Activated CD4-positive, alpha-beta memory T cell treated with anti-CD3 and anti-CD28 coated beads, Interleukin-2, amount 10 ng/mL, durations not matched to agents 7 days and 5 days (primary cell): ENCODE measurements at regions not wholly inside any gene's neighbourhood (a gene's known extent, or its start where the extent isn't known, plus 50 kb on each side); places are given as distances from the start of the nearest gene placed in this dataset.

Experiments used
- CTCF ChIA-PET: fragments of 350-600 bp; sonication (Branson Sonifier 250); formaldehyde crosslinking; loops from one replicate; lab custom pipeline; 2021; ENCODE audit warnings: antibody characterized with exemption, inconsistent platforms; lab: Charles Lee
- POLR2A ChIA-PET: fragments of 350-600 bp; sonication (Branson Sonifier 250); formaldehyde crosslinking; loops from one replicate; lab custom pipeline; 2021; ENCODE audit warnings: antibody characterized with exemption; lab: Charles Lee
- DNase-seq: peaks from one replicate; pipeline ENCODE4 v3.0.0-alpha.2; 2020
- H3K27ac Mint-ChIP-seq: one replicate; pipeline ENCODE4 v1.8.0; 2021; ENCODE audit warnings: mild to moderate bottlenecking, mixed read lengths
- H3K27me3 Mint-ChIP-seq: one replicate; pipeline ENCODE4 v1.8.0; 2021; ENCODE audit warnings: mixed read lengths
- H3K36me3 Mint-ChIP-seq: one replicate; pipeline ENCODE4 v1.8.0; 2021; ENCODE audit warnings: low read depth, mixed read lengths
- H3K4me1 Mint-ChIP-seq: one replicate; pipeline ENCODE4 v1.8.0; 2021; ENCODE audit warnings: mixed read lengths
- H3K4me3 Mint-ChIP-seq: one replicate; pipeline ENCODE4 v1.8.0; 2021; ENCODE audit warnings: mild to moderate bottlenecking, mixed read lengths
- H3K9me3 Mint-ChIP-seq: one replicate; pipeline ENCODE4 v1.8.0; 2021; ENCODE audit warnings: mixed read lengths

DNA sequence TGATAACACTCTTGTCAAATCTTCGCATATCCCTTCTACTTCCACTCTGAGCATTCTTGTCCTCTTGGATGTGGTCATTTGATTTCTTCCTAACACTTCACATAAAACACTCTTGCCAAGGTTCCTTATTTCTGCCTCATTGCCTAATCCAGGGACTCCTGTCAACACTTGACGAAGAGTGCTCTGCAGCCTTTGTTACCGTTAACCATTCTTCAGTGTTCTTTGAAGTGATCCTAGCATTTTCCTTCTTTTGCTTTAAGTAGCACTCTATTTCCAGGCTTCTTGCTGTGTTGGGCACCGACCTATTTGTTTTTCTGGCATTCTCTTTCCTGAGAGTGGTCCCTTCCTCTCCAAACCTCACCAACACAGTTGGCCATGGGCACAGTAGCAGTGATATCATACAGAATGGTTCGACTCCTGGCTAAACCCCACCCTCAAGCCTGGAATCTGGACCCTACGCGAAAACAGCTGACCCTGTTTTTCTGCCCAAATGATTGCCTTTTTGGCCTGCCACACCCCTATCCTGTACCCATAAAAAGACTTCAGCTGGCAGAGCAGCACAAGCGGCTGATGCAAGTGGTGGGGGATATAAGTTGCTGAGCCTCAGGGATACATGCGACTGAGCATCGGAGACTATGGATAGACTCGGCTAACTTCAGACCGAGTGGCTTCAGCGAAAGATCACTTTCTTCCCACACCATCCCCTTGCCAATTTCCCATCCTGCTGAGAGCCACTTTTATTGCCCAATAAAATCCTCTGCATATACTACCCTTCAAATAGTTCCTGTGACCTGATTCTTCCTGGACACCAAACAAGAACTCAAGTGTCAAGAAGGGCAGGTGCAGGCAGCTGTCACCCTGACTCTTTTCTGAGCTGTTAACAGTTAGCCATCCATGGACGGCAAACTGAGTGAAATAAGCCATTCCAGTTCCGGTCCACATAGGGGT, 820.6 kb downstream of the CCSER2 start:
- no peak overlapping the region for H3K4me3 Mint-ChIP-seq
- no peaks in the 10 kb centered on the region for H3K27me3 Mint-ChIP-seq
- no peaks in the 10 kb centered on the region for H3K4me1 Mint-ChIP-seq
- no peaks in the 10 kb centered on the region for H3K9me3 Mint-ChIP-seq
- no peak for DNase-seq
- ChIA-PET CTCF (no interaction called here), POLR2A (no interaction called here)
- no peaks in the 10 kb centered on the region for H3K36me3 Mint-ChIP-seq
- no peak overlapping the region for H3K27ac Mint-ChIP-seq

DNA sequence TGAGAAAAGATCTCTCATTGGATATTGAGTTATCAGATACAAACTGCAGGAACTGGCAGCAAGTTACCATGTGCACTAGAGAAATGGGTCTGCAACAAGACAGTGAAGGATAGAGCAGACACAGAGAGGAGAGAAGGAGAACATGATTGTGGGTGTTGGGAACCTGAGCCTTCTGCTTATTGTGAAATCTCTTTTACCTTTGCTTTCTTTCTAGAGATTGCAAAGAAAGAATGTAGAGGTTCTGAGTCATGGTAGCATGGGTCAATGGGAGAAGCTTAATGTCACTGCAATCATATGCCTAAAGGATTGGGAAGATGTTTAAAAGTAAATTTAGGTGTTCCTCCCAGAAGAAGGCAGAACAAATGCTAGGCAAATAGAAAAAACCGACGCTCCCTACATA, 821.4 kb downstream of the CCSER2 start:
- H3K4me1 Mint-ChIP-seq, result no peaks in the 10 kb centered on the region

DNA sequence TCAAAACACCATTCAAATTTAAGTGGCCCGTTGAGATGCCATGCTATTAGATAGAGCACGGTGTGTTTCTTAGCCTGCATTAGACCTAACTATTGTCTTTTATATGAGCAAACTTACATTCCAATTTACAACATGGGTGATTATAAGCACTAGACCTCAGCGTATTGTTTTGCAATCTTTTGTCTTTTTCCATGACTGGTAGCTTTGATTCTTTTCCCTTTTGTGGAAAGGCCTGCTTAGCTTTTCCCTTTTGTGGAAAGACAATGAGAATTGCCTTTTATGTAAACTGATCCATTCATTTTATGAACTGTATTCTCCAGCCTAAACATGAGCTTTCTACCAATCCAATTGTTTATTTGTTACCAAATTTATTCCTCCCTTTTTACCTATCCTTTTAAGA, 823.1 kb downstream of the CCSER2 start:
- Mint-ChIP-seq H3K9me3 (no peaks in the 10 kb centered on the region), H3K4me3 (no peak overlapping the region), H3K36me3 (no peaks in the 10 kb centered on the region), H3K27ac (no peak overlapping the region), H3K27me3 (no peaks in the 10 kb centered on the region), H3K4me1 (no peaks in the 10 kb centered on the region)
- CTCF ChIA-PET, result no interaction called here
- no peak for DNase-seq
- POLR2A ChIA-PET, result no interaction called here

More for the DNA sequence above, 821.4 kb downstream of the CCSER2 start:
- Mint-ChIP-seq H3K27me3 (no peaks in the 10 kb centered on the region), H3K4me3 (no peak overlapping the region), H3K27ac (no peak overlapping the region), H3K9me3 (no peaks in the 10 kb centered on the region), H3K36me3 (no peaks in the 10 kb centered on the region)
- POLR2A ChIA-PET, result no interaction called here
- DNase-seq, result no peak
- CTCF ChIA-PET, result no interaction called here

DNA sequence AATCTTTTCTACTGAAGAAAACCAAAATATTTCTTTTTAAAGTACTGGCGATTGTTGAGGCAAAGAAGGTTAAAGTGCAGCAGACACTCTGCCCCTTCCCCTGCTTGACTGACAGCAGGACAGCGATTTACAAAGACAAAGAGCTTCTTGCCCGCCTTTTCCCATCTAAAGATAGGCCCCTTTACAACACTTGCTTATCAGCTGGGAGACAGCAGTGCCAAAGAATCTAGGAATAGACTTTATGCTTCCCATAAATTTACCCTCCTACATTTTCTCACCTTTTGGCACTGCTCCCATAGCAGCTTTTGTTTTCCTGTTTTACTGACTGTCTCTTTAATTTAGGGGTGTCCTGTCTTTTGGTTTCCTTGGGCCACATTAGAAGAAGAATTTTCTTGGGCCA, 824.1 kb downstream of the CCSER2 start:
- Mint-ChIP-seq H3K27me3 (no peaks in the 10 kb centered on the region), H3K27ac (no peak overlapping the region), H3K9me3 (no peaks in the 10 kb centered on the region), H3K4me1 (no peaks in the 10 kb centered on the region), H3K4me3 (no peak overlapping the region), H3K36me3 (no peaks in the 10 kb centered on the region)
- ChIA-PET POLR2A (no interaction called here), CTCF (no interaction called here)
- no peak for DNase-seq

DNA sequence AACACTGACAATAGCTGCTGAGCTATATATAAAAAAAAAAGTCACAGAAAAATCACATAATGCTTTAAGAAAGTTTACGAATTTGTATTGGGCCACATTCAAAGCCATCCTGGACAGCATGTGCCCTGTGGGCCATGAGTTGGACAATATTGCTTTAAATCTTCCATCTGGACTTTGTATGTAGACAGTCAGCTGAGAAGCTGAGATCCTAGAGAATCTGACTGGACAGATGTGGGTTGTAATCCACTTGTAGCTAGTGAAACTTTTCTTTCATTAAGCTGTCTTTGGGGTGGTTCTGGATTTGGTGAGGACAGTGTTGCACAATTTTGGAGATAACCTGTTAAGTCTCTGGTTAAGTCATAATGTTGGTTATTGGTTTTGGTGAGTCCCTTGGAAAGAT, 824.5 kb downstream of the CCSER2 start:
- ChIA-PET CTCF (no interaction called here), POLR2A (no interaction called here)
- Mint-ChIP-seq H3K27me3 (no peaks in the 10 kb centered on the region), H3K4me3 (no peak overlapping the region), H3K4me1 (no peaks in the 10 kb centered on the region), H3K36me3 (no peaks in the 10 kb centered on the region), H3K27ac (no peak overlapping the region), H3K9me3 (no peaks in the 10 kb centered on the region)
- no peak for DNase-seq

DNA sequence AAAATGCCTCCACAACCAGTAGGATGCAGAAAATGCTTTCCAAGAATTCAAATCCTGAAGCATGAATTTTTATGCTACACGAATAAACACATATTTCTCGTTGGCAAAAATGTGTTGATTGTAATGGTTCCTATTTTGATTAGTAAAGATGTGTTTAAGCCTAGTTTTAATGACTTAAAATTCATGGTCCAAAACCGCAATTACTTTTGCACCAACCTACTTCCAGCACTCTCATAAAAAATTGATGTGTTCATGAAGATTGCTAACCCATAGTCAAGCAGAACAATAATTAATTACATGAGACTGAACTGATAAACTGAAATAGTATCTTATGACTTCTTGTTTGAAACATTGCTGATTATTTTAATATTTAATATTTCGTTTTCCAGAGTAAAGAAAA, 828.8 kb downstream of the CCSER2 start:
- Mint-ChIP-seq H3K4me1 (no peaks in the 10 kb centered on the region), H3K27me3 (no peaks in the 10 kb centered on the region), H3K27ac (no peak overlapping the region), H3K4me3 (no peak overlapping the region), H3K9me3 (no peaks in the 10 kb centered on the region), H3K36me3 (no peaks in the 10 kb centered on the region)
- CTCF ChIA-PET, result no interaction called here
- POLR2A ChIA-PET, result no interaction called here
- DNase-seq, result no peak

DNA sequence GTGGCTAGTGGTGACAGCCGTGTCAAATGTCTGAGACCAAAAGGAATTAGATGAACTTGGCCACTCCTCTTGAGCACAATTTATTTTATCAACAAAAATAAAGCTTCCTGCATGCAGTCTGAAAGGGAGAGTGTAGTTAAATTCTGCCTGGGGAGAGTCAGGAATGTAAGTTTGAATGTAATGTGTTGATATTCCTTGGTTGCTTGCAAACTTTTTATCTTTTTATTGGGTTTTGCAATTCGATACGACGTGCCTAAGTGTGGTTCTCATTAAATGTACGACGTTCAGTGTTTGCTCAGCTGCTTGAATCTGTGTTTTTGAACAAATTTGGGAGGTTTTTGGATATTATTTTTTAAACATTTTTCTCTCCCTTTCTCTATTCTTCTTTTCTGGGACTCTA, 839.9 kb downstream of the CCSER2 start:
- Mint-ChIP-seq H3K9me3 (no peaks in the 10 kb centered on the region), H3K27ac (no peak overlapping the region)
- CTCF ChIA-PET, result no interaction called here

DNA sequence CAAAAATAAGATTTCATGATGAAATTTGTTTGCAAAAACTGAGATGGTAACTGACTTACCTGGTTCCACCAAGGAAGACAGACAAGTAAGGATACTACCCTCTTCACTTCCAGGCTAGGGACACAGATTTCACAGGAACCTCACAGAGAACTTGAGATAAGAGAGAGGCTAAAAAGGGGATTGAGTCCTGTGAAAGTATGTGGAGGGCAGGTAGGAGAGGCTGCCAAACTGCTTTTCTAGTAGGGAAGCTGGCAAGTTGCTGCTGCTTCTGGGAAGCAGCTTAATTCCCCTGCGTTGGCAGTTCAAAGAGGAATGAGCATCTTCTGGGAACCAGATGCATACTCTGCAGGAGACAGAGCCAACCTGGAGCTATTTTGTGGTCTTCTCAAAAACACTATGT, 841.6 kb downstream of the CCSER2 start:
- Mint-ChIP-seq H3K27me3 (no peaks in the 10 kb centered on the region), H3K27ac (no peak overlapping the region), H3K4me1 (no peaks in the 10 kb centered on the region), H3K4me3 (no peak overlapping the region), H3K9me3 (no peaks in the 10 kb centered on the region), H3K36me3 (no peaks in the 10 kb centered on the region)
- ChIA-PET CTCF (no interaction called here), POLR2A (no interaction called here)
- DNase-seq, result no peak

More for the DNA sequence above, 839.9 kb downstream of the CCSER2 start:
- Mint-ChIP-seq H3K36me3 (no peaks in the 10 kb centered on the region), H3K4me1 (no peaks in the 10 kb centered on the region), H3K4me3 (no peak overlapping the region), H3K27me3 (no peaks in the 10 kb centered on the region)
- POLR2A ChIA-PET, result no interaction called here
- DNase-seq, result no peak

DNA sequence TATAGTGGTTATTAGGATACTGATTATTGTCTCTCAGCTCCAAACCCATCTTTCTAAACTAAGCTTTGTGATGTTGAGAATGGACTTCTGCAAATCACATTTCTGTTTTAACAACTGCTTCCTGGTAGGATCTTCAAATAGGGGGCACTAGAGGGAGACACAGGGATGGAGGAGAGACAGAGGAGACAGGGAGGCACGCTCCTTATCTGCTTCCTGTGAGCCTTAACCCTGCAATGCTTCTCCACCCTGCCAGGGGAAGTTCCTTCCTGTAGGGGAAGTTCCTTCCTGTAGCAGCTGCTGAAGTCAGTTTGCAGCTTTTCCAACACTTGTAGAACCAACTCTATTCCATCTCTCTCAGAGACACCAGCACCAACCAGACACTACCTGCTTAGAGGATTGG, 847.2 kb downstream of the CCSER2 start:
- H3K4me3 Mint-ChIP-seq, result no peak overlapping the region
- no peaks in the 10 kb centered on the region for H3K4me1 Mint-ChIP-seq
- no peaks in the 10 kb centered on the region for H3K27me3 Mint-ChIP-seq
- no peaks in the 10 kb centered on the region for H3K9me3 Mint-ChIP-seq
- CTCF ChIA-PET, result no interaction called here
- no peak for DNase-seq
- H3K36me3 Mint-ChIP-seq, result no peaks in the 10 kb centered on the region
- H3K27ac Mint-ChIP-seq, result no peak overlapping the region
- POLR2A ChIA-PET, result no interaction called here

DNA sequence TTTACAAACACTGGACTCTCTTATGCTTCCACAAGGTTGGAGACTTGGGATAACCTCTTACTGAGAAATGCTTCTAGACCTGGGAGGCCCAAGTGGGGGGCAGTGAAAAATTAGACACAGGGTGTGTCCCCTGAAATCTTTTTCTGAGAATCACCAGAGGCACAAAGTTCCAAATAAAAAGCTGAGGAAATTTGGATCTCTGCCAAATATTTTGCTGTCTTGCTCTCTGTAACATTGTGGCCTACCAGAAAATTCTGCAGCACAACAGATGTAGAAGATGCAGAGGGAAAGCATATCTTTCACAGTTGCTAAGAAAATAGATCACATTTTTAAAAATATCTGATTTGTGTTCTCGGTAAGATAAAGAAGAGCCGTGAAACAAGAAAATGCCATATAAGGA, 849.4 kb downstream of the CCSER2 start:
- POLR2A ChIA-PET, result no interaction called here
- H3K4me1 Mint-ChIP-seq, result no peaks in the 10 kb centered on the region
- CTCF ChIA-PET, result no interaction called here
- H3K9me3 Mint-ChIP-seq, result no peaks in the 10 kb centered on the region
- no peak overlapping the region for H3K4me3 Mint-ChIP-seq
- H3K27me3 Mint-ChIP-seq, result no peaks in the 10 kb centered on the region
- no peak overlapping the region for H3K27ac Mint-ChIP-seq
- no peak for DNase-seq
- no peaks in the 10 kb centered on the region for H3K36me3 Mint-ChIP-seq

DNA sequence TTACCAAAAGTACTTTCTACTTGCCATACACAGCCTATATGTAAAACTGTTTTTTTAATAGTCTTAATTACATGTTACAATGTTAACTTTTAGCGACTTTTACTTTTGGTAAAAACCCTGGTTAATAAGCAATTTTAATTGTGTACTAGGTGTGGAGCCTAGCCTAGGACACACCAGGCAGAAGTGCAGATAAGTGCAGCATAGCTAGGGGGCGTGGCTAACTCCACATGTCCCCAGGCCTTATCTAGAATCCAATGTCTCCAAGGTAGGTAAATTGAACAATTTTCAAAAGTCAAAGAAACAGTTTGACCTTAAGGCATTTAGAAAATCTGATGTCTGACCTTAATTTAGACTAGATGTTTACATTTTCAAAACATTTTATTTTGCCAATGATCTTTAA, 858.7 kb downstream of the CCSER2 start:
- Mint-ChIP-seq H3K27me3 (no peaks in the 10 kb centered on the region), H3K4me1 (no peaks in the 10 kb centered on the region), H3K4me3 (no peak overlapping the region), H3K36me3 (no peaks in the 10 kb centered on the region), H3K27ac (no peak overlapping the region), H3K9me3 (no peaks in the 10 kb centered on the region)
- POLR2A ChIA-PET, result no interaction called here
- no peak for DNase-seq
- CTCF ChIA-PET, result no interaction called here

DNA sequence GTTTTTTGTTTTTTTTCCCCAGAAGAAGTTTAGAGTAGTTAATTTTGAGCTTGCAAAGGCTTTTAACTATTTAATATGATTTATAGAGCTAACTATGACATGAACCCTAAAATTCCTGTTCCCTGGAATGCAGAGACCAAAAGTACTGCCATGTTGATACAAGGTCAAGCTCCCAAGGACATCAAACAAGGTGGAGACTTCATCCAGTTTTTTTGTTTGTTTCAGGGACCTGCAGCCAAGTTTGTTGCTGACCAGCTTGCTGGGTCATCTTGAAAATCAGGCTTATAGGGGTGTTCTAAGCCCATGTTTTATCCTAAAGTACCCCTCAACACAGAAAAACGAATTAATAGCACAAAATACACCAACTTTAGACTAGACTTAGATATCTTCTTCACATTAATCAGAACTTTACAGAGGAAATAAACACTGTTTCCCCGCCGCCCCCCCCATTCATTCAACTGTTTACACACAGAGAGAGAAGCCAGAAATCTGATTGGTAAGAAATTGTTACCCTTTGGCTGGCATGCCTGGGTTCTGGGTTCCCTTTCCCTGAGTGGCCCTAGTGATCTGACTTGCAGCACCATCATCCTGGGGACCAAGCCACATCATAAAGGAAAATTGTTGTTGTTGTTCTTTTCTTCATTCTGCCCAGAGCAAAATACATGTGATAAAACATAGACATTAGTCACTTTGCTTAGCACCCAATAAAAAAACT, 860.5 kb downstream of the CCSER2 start:
- no peaks in the 10 kb centered on the region for H3K9me3 Mint-ChIP-seq
- H3K4me3 Mint-ChIP-seq, result no peak overlapping the region
- H3K36me3 Mint-ChIP-seq, result no peaks in the 10 kb centered on the region
- no peak overlapping the region for H3K27ac Mint-ChIP-seq
- no peaks in the 10 kb centered on the region for H3K4me1 Mint-ChIP-seq
- ChIA-PET CTCF (no interaction called here), POLR2A (interaction anchor here (0.6 kb wide), 1 partner anchor 1693 kb away, joined by 3 read pairs; no protein-coding TSS in a partner anchor)
- no peaks in the 10 kb centered on the region for H3K27me3 Mint-ChIP-seq
- no peak for DNase-seq

DNA sequence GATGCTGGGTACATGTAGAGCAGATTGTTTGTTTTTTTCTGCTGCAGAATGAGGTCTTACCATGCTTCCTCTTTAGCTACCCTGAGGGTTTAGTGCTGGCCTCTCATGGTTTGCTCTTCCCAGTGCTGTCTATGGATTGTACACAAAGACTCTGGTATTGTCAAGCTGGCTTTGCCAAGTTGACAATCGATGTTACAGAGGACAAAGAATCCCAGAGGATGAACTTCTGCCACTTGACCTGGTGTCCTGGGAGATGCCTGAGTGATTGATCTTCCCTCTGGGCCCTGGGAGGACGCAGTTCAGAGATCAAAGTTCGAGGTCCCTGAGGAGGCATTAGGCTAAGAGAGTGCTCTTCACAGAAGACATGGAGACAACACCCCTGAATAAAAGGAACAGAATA, 865.4 kb downstream of the CCSER2 start:
- DNase-seq, result no peak
- no peaks in the 10 kb centered on the region for H3K36me3 Mint-ChIP-seq
- CTCF ChIA-PET, result no interaction called here
- POLR2A ChIA-PET, result no interaction called here
- no peaks in the 10 kb centered on the region for H3K9me3 Mint-ChIP-seq
- no peaks in the 10 kb centered on the region for H3K4me1 Mint-ChIP-seq
- H3K27ac Mint-ChIP-seq, result no peak overlapping the region
- H3K27me3 Mint-ChIP-seq, result no peaks in the 10 kb centered on the region
- no peak overlapping the region for H3K4me3 Mint-ChIP-seq

DNA sequence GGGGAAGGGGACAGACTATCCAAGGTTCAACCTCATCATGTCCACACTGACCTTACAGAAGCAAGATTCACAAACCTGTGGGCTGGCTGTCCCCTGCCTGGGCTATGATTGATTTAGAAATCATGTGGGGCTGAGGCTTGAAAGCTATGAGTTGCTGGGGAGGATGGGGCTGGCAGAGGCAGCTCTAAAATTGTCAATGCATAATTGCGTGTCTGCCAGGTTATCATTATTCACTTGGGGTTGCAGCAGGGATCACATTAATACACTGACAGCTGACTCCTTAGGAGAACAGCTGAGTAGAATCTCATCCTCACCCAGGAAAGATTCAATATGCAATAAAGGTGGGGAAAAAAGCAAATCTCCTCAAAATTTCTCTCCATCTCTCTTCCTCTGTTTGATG, 866.3 kb downstream of the CCSER2 start:
- Mint-ChIP-seq H3K9me3 (no peaks in the 10 kb centered on the region), H3K27ac (no peak overlapping the region), H3K4me3 (no peak overlapping the region), H3K27me3 (no peaks in the 10 kb centered on the region), H3K36me3 (no peaks in the 10 kb centered on the region), H3K4me1 (no peaks in the 10 kb centered on the region)
- ChIA-PET CTCF (no interaction called here), POLR2A (no interaction called here)
- no peak for DNase-seq
